Gastrocnemius medialis (tissue), 4 donors: ENCODE measurements at regions not wholly inside any gene's neighbourhood (a gene's known extent, or its start where the extent isn't known, plus 50 kb on each side); places are given as distances from the start of the nearest gene placed in this dataset.
"Not testable (repeated sequence)": the region's sequence is repeated elsewhere in the genome, so short reads cannot be mapped to it uniquely, and the experiment has no call there.

Source experiments
- ATAC-seq, 2 donors: fragments of 150-250 bp; one replicate each; pipeline ENCODE4 v1.9.1; 2016
- DNase-seq, 2 donors: peaks; one replicate each; pipeline ENCODE4 v3.0.0-alpha.2; 2019
- H3K27ac ChIP-seq, 4 donors: fragments of 200-600 bp; sonication (generic); 1 replicate in 1 of 4; 2 replicates in 3 of 4; pipeline ENCODE4 v1.5.1; 2016 to 2018; ENCODE audit warnings: mild to moderate bottlenecking in 2 of 4, moderate library complexity in 1 of 4
- H3K27me3 ChIP-seq, 3 donors: fragments of 200-600 bp; sonication (generic) in 2 of 3; 1 replicate in 1 of 3; 2 replicates in 2 of 3; pipeline versions ENCODE4 v1.5.1 to v1.6.0; 2016 to 2019; ENCODE audit warnings: mild to moderate bottlenecking in 1 of 3, moderate library complexity in 1 of 3
- H3K36me3 ChIP-seq, 2 donors: fragments of 200-600 bp; sonication (generic) in 1 of 2; one replicate each; pipeline ENCODE4 v1.5.1; 2017 to 2018
- H3K4me1 ChIP-seq, 2 donors: fragments of 200-600 bp; sonication (generic) in 1 of 2; one replicate each; pipeline ENCODE4 v1.5.1; 2016 to 2017; ENCODE audit warnings: mild to moderate bottlenecking in 2 of 2
- H3K4me3 ChIP-seq, 4 donors: fragments of 200-600 bp; sonication (generic) in 3 of 4; 1 replicate in 1 of 4; 2 replicates in 3 of 4; pipeline ENCODE4 v1.5.1; 2016 to 2019; ENCODE audit warnings: mild to moderate bottlenecking in 2 of 4
- H3K9me3 ChIP-seq, 3 donors: fragments of 200-600 bp; sonication (generic) in 2 of 3; 1 replicate in 1 of 3; 2 replicates in 2 of 3; pipeline ENCODE4 v1.5.1; 2016 to 2019
- in situ Hi-C, 4 donors: fragments of 200-750 bp; cut with MboI; loops; one replicate each; pipeline versions ENCODE4 v1.15.0 to v1.8.0; 2017; ENCODE audit warnings: low sequenced_read_pairs in 4 of 4
- intact Hi-C: fragments of 100-400 bp; cut with DNase I; formaldehyde crosslinking; loops from one replicate; pipeline ENCODE4 v1.15.1; 2023; ENCODE audit warnings: low total_unique reads

DNA sequence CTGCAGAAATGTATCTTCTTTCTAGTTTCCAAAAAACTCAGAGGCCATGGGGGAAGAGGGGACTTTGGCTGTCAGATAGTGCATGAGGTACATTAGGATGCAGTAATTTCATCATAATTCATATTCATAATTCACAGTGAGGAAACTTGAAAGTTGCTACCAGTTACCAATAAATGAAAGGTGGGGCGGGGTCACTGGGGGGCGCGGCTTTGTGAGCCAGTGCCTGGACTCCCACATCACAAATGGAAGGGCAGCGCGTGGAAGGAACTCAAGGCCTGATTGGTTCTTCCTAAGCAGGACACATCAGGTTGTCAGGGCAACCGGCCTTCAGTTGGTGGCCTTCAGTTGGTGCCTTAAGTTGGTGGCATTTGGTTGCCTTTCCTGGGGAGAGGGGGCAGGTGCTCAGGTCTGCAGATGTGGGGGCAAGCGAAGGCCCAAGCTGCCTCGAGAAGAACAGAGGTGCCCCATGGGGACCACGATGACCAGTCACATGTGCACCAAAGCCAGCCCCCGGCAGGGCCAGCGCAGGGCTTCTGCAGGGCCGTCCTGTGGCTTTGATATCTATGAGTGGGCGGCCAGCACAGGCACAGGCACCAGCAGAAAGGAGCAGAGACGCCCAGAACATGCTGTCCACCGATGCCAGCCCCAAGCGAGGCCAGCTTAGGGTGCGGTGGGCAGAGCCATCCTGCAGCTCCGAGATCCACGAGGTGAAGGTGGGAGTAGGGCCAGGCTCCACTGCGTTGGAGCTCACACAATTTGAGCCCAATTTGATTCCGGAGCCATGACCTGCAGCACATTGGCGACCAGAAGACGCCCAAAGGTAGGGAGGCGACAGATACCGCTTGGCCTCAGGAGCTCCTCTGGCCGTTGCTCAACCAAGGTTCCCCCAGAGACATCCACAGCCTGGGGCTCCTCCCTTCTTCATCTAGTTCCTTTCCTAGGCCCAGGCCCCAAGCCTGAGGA is 3248.2 kb upstream of the OR11H1 start:
- intact Hi-C loops, H3K4me3 ChIP-seq, H3K27me3 ChIP-seq, ATAC-seq, in situ Hi-C loops, H3K27ac ChIP-seq, H3K36me3 ChIP-seq, H3K9me3 ChIP-seq, DNase-seq, H3K4me1 ChIP-seq: not testable (repeated sequence)

DNA sequence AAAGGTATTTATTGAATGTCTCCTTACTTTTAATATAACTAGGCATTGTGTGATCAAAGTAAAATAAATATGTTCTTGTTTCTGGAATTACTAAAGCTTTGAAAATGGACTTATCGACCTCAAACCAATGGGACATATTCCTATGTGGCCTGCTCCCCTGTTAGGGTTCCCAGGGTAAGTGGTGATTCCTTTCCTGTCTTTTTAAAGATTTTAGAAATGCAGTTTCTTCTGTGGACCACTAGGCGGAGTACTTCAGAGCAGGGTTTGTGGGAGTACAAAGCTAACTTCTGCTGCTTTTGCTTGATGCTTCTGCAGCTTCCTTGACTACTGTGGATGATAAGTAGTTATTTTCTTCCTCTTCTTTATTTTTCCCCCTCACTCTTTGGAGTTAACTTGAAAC is 3243.3 kb upstream of the OR11H1 start:
- H3K4me1 ChIP-seq, intact Hi-C loops, H3K27ac ChIP-seq, DNase-seq, H3K4me3 ChIP-seq, ATAC-seq, H3K36me3 ChIP-seq, H3K27me3 ChIP-seq, H3K9me3 ChIP-seq, in situ Hi-C loops: not testable (repeated sequence)

GRCh38 chr22:12297351-12297750 is 3230.6 kb upstream of the OR11H1 start:
- H3K4me3 ChIP-seq, H3K27me3 ChIP-seq, H3K36me3 ChIP-seq, H3K27ac ChIP-seq, H3K4me1 ChIP-seq, in situ Hi-C loops, H3K9me3 ChIP-seq, intact Hi-C loops, ATAC-seq: not testable (repeated sequence)
- peak; percentile 2 to 17 for DNase-seq
